Activated CD8-positive, alpha-beta T cell treated with anti-CD3 and anti-CD28 coated beads, Interleukin-2, amount 10 ng/mL, durations not matched to agents 7 days and 5 days (primary cell): ENCODE measurements at regions not wholly inside any gene's neighbourhood (a gene's known extent, or its start where the extent isn't known, plus 50 kb on each side); places are given as distances from the start of the nearest gene placed in this dataset.
"Not testable (repeated sequence)": the region's sequence is repeated elsewhere in the genome, so short reads cannot be mapped to it uniquely, and the experiment has no call there.

ENCODE experiments used
- ATAC-seq: fragments of 150-1000 bp; cut with Tn5 transposase; one replicate; pipeline ENCODE4 v1.10.0; 2021; ENCODE audit warnings: moderate library complexity
- CTCF ChIA-PET: fragments of 350-600 bp; sonication (Branson Sonifier 250); formaldehyde crosslinking; loops from one replicate; lab custom pipeline; 2021; ENCODE audit warnings: antibody characterized with exemption; lab: Charles Lee
- POLR2A ChIA-PET: fragments of 350-600 bp; sonication (Branson Sonifier 250); formaldehyde crosslinking; loops from one replicate; lab custom pipeline; 2021; ENCODE audit warnings: antibody characterized with exemption; lab: Charles Lee
- DNase-seq: peaks from one replicate; pipeline ENCODE4 v3.0.0-alpha.2; 2020
- H3K27ac Mint-ChIP-seq: one replicate; pipeline ENCODE4 v1.8.0; 2021; ENCODE audit warnings: mild to moderate bottlenecking, mixed read lengths
- H3K27me3 Mint-ChIP-seq: one replicate; pipeline ENCODE4 v1.8.0; 2021; ENCODE audit warnings: low read depth, mixed read lengths
- H3K36me3 Mint-ChIP-seq: one replicate; pipeline ENCODE4 v1.8.0; 2021; ENCODE audit warnings: low read depth, mixed read lengths
- H3K4me1 Mint-ChIP-seq: one replicate; pipeline ENCODE4 v1.8.0; 2021; ENCODE audit warnings: low read depth, mixed read lengths
- H3K4me3 Mint-ChIP-seq: one replicate; pipeline ENCODE4 v1.8.0; 2021; ENCODE audit warnings: mild to moderate bottlenecking, mixed read lengths
- H3K9me3 Mint-ChIP-seq: one replicate; pipeline ENCODE4 v1.8.0; 2022; ENCODE audit warnings: mixed read lengths; ENCODE audit not compliant: insufficient read depth

DNA sequence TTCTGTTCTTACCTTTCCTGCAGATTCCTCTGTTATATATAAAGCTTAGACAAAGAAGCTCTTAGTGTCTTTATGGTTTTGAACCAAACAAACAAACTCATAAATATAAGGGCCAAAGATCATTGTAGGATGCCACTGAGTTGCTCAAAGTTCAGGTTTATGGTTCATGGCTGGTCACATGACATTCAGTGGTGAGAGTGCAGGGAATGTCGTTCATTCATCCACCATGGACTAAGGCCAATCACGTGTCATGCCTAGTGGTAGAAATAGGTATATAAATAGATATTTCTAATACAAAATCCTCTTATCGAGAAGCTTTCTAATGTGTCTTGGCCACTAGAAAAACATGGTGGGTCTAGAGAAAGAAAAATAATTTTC lies 119.4 kb downstream of the GATA3 start:
- Mint-ChIP-seq H3K36me3 (peaks cover 5% of the 10 kb centered on the region), H3K27ac (no peak overlapping the region), H3K9me3 (peaks cover 6% of the 10 kb centered on the region), H3K4me3 (no peak overlapping the region), H3K4me1 (no peaks in the 10 kb centered on the region), H3K27me3 (no peaks in the 10 kb centered on the region)
- ChIA-PET POLR2A (no interaction called here), CTCF (no interaction called here)
- no peak for DNase-seq
- ATAC-seq = no peak

DNA sequence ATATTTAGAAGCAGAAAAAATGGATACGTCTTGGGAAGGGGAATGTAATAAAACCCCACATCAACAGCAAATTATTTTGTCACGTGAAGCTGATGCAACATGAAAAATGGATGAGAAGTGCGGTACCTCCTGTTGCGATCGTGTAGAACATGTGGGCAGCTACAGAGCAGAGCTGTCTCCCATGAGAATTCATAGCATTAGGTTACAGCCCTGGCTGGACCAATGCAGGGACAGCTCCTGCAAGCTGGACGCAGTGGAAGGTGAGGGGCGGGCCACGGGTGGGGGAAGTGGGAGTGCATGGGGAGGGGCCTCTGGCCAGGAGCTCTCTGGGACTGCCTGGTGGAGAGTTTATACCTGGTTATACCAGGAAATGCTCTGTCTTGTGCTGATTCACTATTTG lies 120.3 kb downstream of the GATA3 start:
- Mint-ChIP-seq H3K9me3 (no peaks in the 10 kb centered on the region), H3K36me3 (peaks cover 1% of the 10 kb centered on the region), H3K27me3 (peaks cover 3% of the 10 kb centered on the region), H3K4me3 (no peak overlapping the region), H3K27ac (no peak overlapping the region), H3K4me1 (no peaks in the 10 kb centered on the region)
- DNase-seq (no peak), ATAC-seq (no peak)
- ChIA-PET POLR2A (interaction anchor here (0.6 kb wide), 1 partner anchor 787 kb away, joined by 3 read pairs; no protein-coding TSS in a partner anchor), CTCF (no interaction called here)

DNA sequence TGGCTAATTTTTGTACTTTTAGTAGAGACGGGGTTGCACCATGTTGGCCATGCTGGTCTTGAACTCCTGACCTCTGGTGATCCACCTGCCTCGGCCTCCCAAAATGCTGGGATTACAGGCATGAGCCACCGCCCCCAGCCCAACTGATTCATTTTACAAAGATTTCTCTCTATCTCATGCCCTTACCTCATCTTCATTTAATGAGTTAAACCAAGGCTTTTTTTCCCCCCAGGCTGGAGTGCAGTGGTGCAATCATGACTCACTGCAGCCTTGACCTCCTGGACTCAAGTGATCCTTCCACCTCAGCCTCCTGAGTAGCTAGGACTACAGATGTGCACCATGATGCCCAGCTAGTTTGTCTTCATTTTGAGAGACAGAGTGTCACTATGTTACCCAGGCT lies 123.0 kb downstream of the GATA3 start:
- CTCF ChIA-PET, H3K27ac Mint-ChIP-seq, H3K4me1 Mint-ChIP-seq, H3K36me3 Mint-ChIP-seq, ATAC-seq, POLR2A ChIA-PET, DNase-seq, H3K27me3 Mint-ChIP-seq, H3K9me3 Mint-ChIP-seq, H3K4me3 Mint-ChIP-seq: not testable (repeated sequence)

DNA sequence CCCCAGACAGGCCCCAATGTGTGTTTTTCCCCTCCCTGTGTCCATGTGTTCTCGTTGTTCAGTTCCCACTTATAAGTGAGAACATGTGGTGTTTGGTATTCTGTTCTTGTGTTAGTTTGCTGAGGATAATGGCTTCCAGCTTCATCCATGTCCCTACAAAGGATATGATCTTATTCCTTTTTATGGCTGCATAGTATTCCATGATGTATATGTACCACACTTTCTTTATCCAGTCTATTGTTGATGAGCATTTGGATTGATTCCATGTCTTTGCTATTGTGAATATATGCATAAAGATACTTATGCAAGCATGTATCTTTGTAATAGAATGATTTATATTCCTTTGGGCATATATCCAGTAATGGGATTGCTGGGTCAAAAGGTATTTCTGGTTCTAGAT lies 125.3 kb downstream of the GATA3 start:
- H3K9me3 Mint-ChIP-seq, H3K27ac Mint-ChIP-seq, ATAC-seq, H3K36me3 Mint-ChIP-seq, DNase-seq, H3K4me3 Mint-ChIP-seq, CTCF ChIA-PET, H3K27me3 Mint-ChIP-seq, POLR2A ChIA-PET: not testable (repeated sequence)
- peaks cover 16% of the 10 kb centered on the region for H3K4me1 Mint-ChIP-seq

DNA sequence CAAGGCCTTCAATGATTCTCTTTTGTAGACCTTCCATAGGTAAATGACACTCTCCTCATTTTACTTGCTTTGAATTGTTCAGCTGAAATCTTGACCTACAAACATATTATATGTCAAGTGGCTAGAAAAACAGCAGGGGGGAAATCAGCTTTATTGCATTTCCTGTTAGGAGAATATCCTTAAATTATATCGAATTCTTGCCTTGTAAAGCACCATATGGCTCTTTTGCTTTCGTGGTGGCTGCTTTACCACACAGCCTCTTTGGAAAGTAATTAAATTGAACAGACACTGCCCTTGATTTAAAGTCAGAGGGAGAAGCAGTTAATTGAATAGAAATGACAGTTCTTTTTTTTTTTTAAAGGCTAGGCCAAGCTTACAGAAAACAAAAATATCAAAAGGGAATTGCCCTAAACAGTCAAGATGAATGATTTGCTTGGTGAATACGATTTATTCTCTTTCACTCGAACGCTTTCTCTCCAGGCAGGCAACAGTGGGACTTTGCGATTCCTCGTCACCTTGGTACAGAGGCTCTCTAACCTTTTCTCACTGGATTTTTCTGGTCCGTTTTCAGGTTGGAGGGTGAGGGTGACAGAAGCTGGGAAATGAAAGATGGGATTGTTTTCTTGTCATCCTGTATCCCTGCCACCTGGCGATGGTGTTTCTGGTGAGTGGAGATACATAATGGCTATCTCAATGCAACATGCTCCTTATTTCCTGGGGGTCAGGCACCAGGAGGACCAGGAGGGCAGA lies 126.0 kb downstream of the GATA3 start:
- CTCF ChIA-PET = interaction anchor here (0.5 kb wide), 1 partner anchor 811 kb away, joined by 3 read pairs; no protein-coding TSS in a partner anchor
- POLR2A ChIA-PET = no interaction called here
- Mint-ChIP-seq H3K4me1 (peaks cover 16% of the 10 kb centered on the region), H3K27me3 (peaks cover 5% of the 10 kb centered on the region), H3K9me3 (no peaks in the 10 kb centered on the region), H3K27ac (no peak overlapping the region), H3K4me3 (no peak overlapping the region), H3K36me3 (peaks cover 2% of the 10 kb centered on the region)
- DNase-seq = no peak
- no peak for ATAC-seq

DNA sequence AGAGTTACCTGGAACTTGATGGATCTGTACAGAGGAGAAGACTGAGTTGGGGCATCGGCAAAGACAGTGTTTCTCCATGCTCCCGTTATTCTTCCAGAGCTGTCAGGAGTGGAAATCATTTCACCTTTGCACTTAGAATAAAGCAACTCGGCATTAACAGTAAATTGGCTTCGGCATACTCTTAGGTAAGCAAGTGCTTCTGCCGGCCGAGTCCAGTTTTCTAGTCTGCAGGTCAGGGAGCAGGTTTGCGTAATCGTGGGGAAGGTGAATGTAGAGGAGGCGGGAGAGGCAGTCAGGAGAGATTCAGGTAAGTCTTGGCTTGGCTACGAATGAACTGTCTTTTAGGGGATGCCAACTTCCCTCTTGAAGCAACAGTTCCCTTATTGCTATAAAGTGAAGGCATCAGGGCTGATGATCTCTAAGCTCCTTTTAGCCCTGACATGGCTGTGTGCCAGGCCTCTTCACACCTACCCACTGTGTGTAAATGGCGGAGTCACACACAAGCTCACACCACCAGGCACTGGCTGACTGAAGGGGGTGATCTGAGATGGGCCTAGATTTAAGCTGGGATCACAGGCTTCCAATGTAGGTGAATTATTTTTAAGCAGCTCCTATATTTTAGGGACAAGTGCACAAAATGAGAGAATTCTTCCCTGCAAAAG lies 127.1 kb downstream of the GATA3 start:
- DNase-seq (no peak), ATAC-seq (no peak)
- Mint-ChIP-seq H3K36me3 (peaks cover 2% of the 10 kb centered on the region), H3K9me3 (no peaks in the 10 kb centered on the region), H3K27me3 (peaks cover 5% of the 10 kb centered on the region), H3K4me1 (peaks cover 16% of the 10 kb centered on the region), H3K27ac (no peak overlapping the region), H3K4me3 (no peak overlapping the region)
- ChIA-PET CTCF (interaction anchor here (0.7 to 0.9 kb wide), 2 partner anchors 23 to 45 kb away, joined by 3 read pairs; no protein-coding TSS in a partner anchor), POLR2A (no interaction called here)

DNA sequence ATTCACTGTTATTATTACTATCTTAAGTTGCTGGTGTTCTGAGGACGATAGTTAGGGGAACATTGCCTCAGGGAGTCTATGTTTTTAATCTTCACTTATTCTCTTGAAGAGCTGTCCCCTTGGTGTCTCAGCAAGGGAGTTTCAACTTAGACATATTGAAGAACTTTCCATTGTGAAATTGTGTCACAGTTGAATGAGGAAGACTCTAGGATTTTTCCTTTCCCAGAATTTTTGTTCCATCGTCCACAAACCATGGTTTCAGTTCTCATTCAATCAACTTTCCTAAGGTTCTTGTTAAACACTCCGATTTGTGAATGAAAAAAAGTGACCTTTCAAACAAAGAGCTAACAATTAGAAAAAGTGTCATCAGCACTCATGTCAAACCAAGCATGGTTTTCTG lies 128.3 kb downstream of the GATA3 start:
- no peak overlapping the region for H3K27ac Mint-ChIP-seq
- ATAC-seq (no peak), DNase-seq (no peak)
- no peaks in the 10 kb centered on the region for H3K9me3 Mint-ChIP-seq
- H3K4me3 Mint-ChIP-seq = no peak overlapping the region
- peaks cover 16% of the 10 kb centered on the region for H3K4me1 Mint-ChIP-seq
- H3K36me3 Mint-ChIP-seq = peaks cover 2% of the 10 kb centered on the region
- H3K27me3 Mint-ChIP-seq = peaks cover 5% of the 10 kb centered on the region
- ChIA-PET POLR2A (no interaction called here), CTCF (no interaction called here)

DNA sequence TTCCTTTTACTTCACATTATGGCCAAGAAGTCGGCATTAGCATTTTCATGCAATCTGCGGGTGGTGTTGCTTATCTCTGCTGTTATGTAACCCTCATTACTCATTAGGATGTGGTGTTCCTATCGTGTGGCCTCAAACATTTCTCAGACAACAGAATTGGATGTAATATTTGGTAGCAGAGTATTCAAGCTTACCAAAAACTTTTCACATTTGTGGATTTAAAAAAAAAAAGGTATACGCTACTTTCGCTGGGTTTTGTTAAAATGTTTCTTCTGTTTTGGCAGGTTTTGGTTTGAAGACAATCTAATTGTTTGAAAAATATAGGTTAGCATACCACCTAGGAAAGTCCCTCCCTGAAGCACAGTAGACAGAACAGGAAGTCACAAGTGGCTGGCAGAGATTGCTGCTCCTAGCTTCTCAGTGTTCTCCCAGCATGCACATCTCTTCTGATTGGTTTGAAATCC lies 128.8 kb downstream of the GATA3 start:
- CTCF ChIA-PET = interaction anchor here (1.2 kb wide), 1 partner anchor 20 kb away, joined by 3 read pairs; no protein-coding TSS in a partner anchor
- POLR2A ChIA-PET = interaction anchor here (0.6 kb wide), 1 partner anchor 56 kb away, joined by 3 read pairs; no protein-coding TSS in a partner anchor
- Mint-ChIP-seq H3K27ac (no peak overlapping the region), H3K9me3 (no peaks in the 10 kb centered on the region), H3K4me1 (peaks cover 20% of the 10 kb centered on the region), H3K4me3 (no peak overlapping the region), H3K27me3 (peaks cover 8% of the 10 kb centered on the region), H3K36me3 (peaks cover 2% of the 10 kb centered on the region)
- ATAC-seq (peak; percentile 73), DNase-seq (peak; percentile 29)

DNA sequence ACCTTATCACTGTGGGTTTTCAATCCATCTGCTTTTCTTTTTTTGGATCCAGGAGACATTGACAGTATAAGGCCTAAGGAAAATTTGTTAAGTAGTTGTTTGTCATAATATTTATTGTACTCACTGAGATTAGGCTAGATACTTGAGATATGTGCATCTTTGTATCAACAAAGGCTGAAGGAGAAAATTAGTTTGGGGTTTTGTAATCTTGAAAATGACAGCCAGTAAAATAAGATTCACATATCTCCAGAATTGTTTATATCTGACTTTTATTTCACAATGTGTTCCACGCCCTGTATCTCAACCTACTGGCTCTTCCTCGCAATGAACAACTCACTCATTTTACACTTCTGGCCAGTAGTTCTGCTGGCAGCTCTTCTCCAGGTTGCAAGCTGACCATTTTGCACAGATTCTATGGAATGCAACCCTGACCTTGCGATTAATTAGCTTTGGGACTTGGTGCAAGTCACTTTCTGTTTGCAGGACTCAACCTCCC lies 132.7 kb downstream of the GATA3 start:
- no peak for ATAC-seq
- POLR2A ChIA-PET = no interaction called here
- CTCF ChIA-PET = no interaction called here
- Mint-ChIP-seq H3K9me3 (no peaks in the 10 kb centered on the region), H3K27me3 (peaks cover 14% of the 10 kb centered on the region), H3K4me3 (no peak overlapping the region), H3K36me3 (no peaks in the 10 kb centered on the region), H3K4me1 (peaks cover 33% of the 10 kb centered on the region), H3K27ac (no peak overlapping the region)
- DNase-seq = no peak

DNA sequence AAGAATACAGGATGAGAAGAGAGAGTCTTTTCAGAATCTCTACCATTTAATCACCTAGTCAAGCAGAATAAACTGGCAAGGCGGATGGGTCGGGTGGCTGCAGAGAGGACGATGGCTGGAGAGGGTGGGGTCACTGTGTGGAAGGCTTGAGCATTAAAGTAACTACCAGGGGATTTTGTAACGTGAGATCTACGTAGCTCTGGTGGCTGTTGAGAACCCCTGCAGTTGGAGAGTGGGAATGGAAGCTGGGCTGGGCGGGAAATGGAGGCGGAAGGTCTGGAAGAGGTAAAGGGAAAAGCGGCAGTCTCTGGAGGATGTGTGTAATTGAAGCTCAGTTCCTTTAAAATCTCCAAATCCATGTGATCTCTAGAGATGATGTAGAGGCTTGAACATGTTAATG lies 135.0 kb downstream of the GATA3 start:
- H3K4me3 Mint-ChIP-seq = no peak overlapping the region

DNA sequence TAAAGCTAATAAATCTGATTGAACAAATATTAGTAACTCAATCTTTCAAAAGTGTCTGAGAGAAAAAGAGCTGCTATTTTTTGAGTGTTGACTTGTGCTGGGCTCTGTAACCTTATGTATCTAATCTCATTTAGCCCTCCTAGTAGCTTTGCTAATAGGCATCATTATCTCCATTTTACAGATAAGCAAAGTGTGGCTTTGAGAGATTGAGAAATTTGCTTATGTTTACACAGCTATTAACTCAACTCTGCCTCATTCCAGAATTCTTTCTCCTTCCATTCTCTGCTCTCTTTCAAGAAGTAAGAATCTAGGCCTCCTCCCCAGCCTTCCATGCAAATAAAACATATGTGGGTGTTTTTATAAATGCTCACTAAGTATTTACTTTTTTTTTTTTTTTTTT lies 137.8 kb downstream of the GATA3 start:
- no peak for DNase-seq
- POLR2A ChIA-PET = interaction anchor here (0.6 kb wide), 1 partner anchor 679 kb away, joined by 3 read pairs; no protein-coding TSS in a partner anchor
- Mint-ChIP-seq H3K4me3 (no peak overlapping the region), H3K36me3 (no peaks in the 10 kb centered on the region), H3K9me3 (no peaks in the 10 kb centered on the region), H3K4me1 (peaks cover 19% of the 10 kb centered on the region), H3K27ac (no peak overlapping the region), H3K27me3 (peaks cover 15% of the 10 kb centered on the region)
- CTCF ChIA-PET = no interaction called here
- no peak for ATAC-seq

More for the DNA sequence above, 135.0 kb downstream of the GATA3 start:
- Mint-ChIP-seq H3K27ac (no peak overlapping the region), H3K27me3 (peaks cover 17% of the 10 kb centered on the region), H3K4me1 (peaks cover 17% of the 10 kb centered on the region), H3K36me3 (no peaks in the 10 kb centered on the region), H3K9me3 (no peaks in the 10 kb centered on the region)
- ChIA-PET CTCF (no interaction called here), POLR2A (interaction anchor here (0.6 kb wide), 1 partner anchor 13 kb away, joined by 4 read pairs; no protein-coding TSS in a partner anchor)
- ATAC-seq (no peak), DNase-seq (no peak)

DNA sequence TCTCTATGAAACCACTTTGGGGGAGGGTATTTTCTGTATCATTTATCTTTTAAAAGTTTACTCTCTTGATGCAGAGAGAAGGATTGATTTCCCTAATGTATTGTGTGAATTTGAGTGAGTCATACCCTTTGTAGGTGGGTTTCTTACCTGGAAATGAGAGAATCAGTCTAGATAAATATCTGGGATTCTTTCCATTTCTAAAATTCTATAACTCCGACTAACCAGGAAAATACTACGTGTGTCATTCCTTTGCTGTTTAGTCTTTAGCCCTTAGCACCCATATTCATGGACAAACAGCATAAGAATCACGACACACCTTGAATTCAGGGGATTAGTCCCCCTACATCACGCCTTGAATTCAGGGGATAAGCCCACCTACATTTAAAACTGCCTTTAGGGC lies 139.1 kb downstream of the GATA3 start:
- Mint-ChIP-seq H3K4me1 (peaks cover 12% of the 10 kb centered on the region), H3K4me3 (no peak overlapping the region), H3K27ac (no peak overlapping the region), H3K27me3 (peaks cover 11% of the 10 kb centered on the region), H3K36me3 (no peaks in the 10 kb centered on the region), H3K9me3 (no peaks in the 10 kb centered on the region)
- ChIA-PET CTCF (no interaction called here), POLR2A (no interaction called here)
- ATAC-seq (no peak), DNase-seq (no peak)
